K562 (cell line): ENCODE measurements at regions not wholly inside any gene's neighbourhood (a gene's known extent, or its start where the extent isn't known, plus 50 kb on each side); places are given as distances from the start of the nearest gene placed in this dataset.

Experiments used
- ATAC-seq: fragments of 200-7000 bp; cut with Tn5 transposase; 3 replicates; pipeline ENCODE4 v1.9.1; 2020; ENCODE audit warnings: moderate library complexity
- BruUV-seq: library from RNA; stranded (reverse); fragments of 400-500 nt; replicated peaks from 2 replicates; lab custom pipeline; 2021; lab: Mats Ljungman, UMichigan
- CTCF ChIA-PET: fragments of 300-600 bp; formaldehyde crosslinking; extraction: SDS; loops from one replicate; lab custom pipeline; 2021; ENCODE audit warnings: low intra/inter-chr PET ratio; lab: Yijun Ruan, JAX
- POLR2A ChIA-PET: fragments of 300-600, 350-650 bp; sonication (Branson Sonifier 250); formaldehyde crosslinking; extraction: SDS; loops from one replicate; lab custom pipeline; 2021; ENCODE audit warnings: antibody characterized with exemption, inconsistent platforms; lab: Yijun Ruan, JAX
- DNase-seq, 4 experiments: peaks; one replicate each; pipeline versions ENCODE4 v3.0.0 to v3.0.0-alpha.2; 2011 to 2018; ENCODE audit warnings: low spot score in 3 of 4, mixed read lengths in 3 of 4; ENCODE audit errors: extremely low read depth in 1 of 4
- FAIRE-seq: peaks from 2 replicates; lab custom pipeline; 2011; peaks lifted over from hg19 to GRCh38; lab: Jason Lieb, UNC
- H2AFZ ChIP-seq: 2 replicates; pipeline ENCODE4 v1.6.0; 2011; ENCODE audit warnings: low read depth, low read length, control low read depth, inconsistent platforms
- H3K27ac ChIP-seq: fragments of 200-600 bp; 3 replicates; pipeline ENCODE4 v1.8.0; 2011; ENCODE audit warnings: low read depth, mild to moderate bottlenecking, control low read depth, inconsistent platforms, low read length, moderate library complexity, mixed read lengths; ENCODE audit errors: extremely low read depth
- H3K27me3 ChIP-seq, 2 experiments: fragments of 300-600 bp in 1 of 2; 2 replicates in 1 of 2; 3 replicates in 1 of 2; pipeline versions ENCODE4 v1.6.0 to v1.8.0; 2011; ENCODE audit warnings: inconsistent platforms in 2 of 2, low read length in 2 of 2, mild to moderate bottlenecking in 1 of 2, mixed read lengths in 1 of 2, moderate library complexity in 1 of 2; ENCODE audit not compliant: control insufficient read depth in 2 of 2, insufficient read depth in 2 of 2
- H3K36me3 ChIP-seq: fragments of 300-600 bp; 3 replicates; pipeline ENCODE4 v1.8.0; 2011; ENCODE audit warnings: mild to moderate bottlenecking, low read length, inconsistent platforms; ENCODE audit not compliant: control insufficient read depth, insufficient read depth
- H3K4me1 ChIP-seq, 2 experiments: fragments of 200-600 bp in 1 of 2; replicated peaks in 1 of 2; 2 replicates in 1 of 2; 3 replicates in 1 of 2; pipeline versions ENCODE4 v1.5.1 to v1.8.0; 2011; ENCODE audit warnings: inconsistent platforms in 2 of 2, low read length in 2 of 2, mild to moderate bottlenecking in 1 of 2, mixed read lengths in 1 of 2, moderate library complexity in 1 of 2; ENCODE audit not compliant: control insufficient read depth in 2 of 2, insufficient read depth in 2 of 2
- H3K4me2 ChIP-seq: 2 replicates; pipeline ENCODE4 v1.6.1; 2011; ENCODE audit warnings: low read length, control low read depth, inconsistent platforms, mixed read lengths; ENCODE audit not compliant: insufficient read depth
- H3K4me3 ChIP-seq: fragments of 200-600 bp; sonication (generic), shearing (Covaris generic); 2 replicates; pipeline ENCODE4 v1.5.1; 2016; ENCODE audit warnings: control low read depth, inconsistent platforms
- H3K79me2 ChIP-seq: fragments of 200-600 bp; 3 replicates; pipeline ENCODE4 v1.8.0; 2011; ENCODE audit warnings: low read length, inconsistent platforms; ENCODE audit not compliant: control insufficient read depth, insufficient read depth
- H3K9ac ChIP-seq, 2 experiments: 2 replicates each; pipeline versions ENCODE4 v1.6.0 to v1.6.1; 2011; ENCODE audit warnings: low read depth in 2 of 2, low read length in 2 of 2, control low read depth in 1 of 2, inconsistent platforms in 1 of 2, mild to moderate bottlenecking in 1 of 2, mixed read lengths in 1 of 2; ENCODE audit not compliant: insufficient read depth in 1 of 2
- H3K9me1 ChIP-seq: one replicate; pipeline ENCODE4 v1.6.0; 2011; ENCODE audit warnings: inconsistent platforms, mild to moderate bottlenecking, low read length, moderate library complexity; ENCODE audit not compliant: control insufficient read depth, insufficient read depth
- H3K9me3 ChIP-seq: replicated peaks from 2 replicates; pipeline ENCODE4 v1.5.1; 2011; ENCODE audit warnings: low read depth, low read length, inconsistent platforms; ENCODE audit not compliant: control insufficient read depth, insufficient read depth
- H4K20me1 ChIP-seq: replicated peaks from 2 replicates; pipeline ENCODE4 v1.6.1; 2011; ENCODE audit warnings: low read length, inconsistent platforms, mixed read lengths; ENCODE audit not compliant: control insufficient read depth, insufficient read depth
- CBFA2T2 ChIP-seq: fragments of 450-650 bp; conservative IDR thresholded peaks from 2 replicates; pipeline ENCODE4 v1.6.1; 2017; ENCODE audit warnings: mild to moderate bottlenecking
- CREB1 ChIP-seq, 2 experiments: sonication (generic) in 1 of 2; formaldehyde crosslinking in 1 of 2; IDR thresholded peaks; 2 replicates each; pipeline versions ENCODE4 v1.6.1 to v1.8.0; 2012 to 2022; ENCODE audit warnings: inconsistent platforms in 1 of 2, mild to moderate bottlenecking in 1 of 2, missing genetic modification reagents in 1 of 2, moderate library complexity in 1 of 2
- HCFC1 ChIP-seq: IDR thresholded peaks from 2 replicates; pipeline ENCODE4 v1.6.1; 2012; ENCODE audit warnings: low read depth, low read length, improper control_type of control experiment
- NFYB ChIP-seq: IDR thresholded peaks from 2 replicates; pipeline ENCODE4 v1.6.1; 2011; ENCODE audit warnings: mild to moderate bottlenecking, moderate library complexity; ENCODE audit not compliant: insufficient read length; ENCODE audit errors: extremely low read depth
- RAD51 ChIP-seq: fragments of 450-650 bp; IDR thresholded peaks from 2 replicates; pipeline ENCODE4 v1.7.1; 2016; ENCODE audit warnings: low read depth, mild to moderate bottlenecking, borderline replicate concordance
- TAL1 ChIP-seq: fragments of 450-650 bp; IDR thresholded peaks from 2 replicates; pipeline ENCODE4 v1.6.1; 2016; ENCODE audit warnings: mild to moderate bottlenecking
- TFE3 ChIP-seq: fragments of 450-650 bp; formaldehyde crosslinking; IDR thresholded peaks from 2 replicates; pipeline ENCODE4 v1.4.0; 2020; ENCODE audit warnings: mild to moderate bottlenecking, mixed read lengths
- TOE1 ChIP-seq, 2 experiments: fragments of 450-650 bp in 1 of 2; sonication (generic) in 1 of 2; formaldehyde crosslinking in 1 of 2; IDR thresholded peaks; 2 replicates each; pipeline versions ENCODE4 v1.7.1 to v1.8.0; 2016 to 2022; ENCODE audit warnings: borderline replicate concordance in 2 of 2, mild to moderate bottlenecking in 2 of 2, antibody characterized with exemption in 1 of 2, inconsistent platforms in 1 of 2, low read depth in 1 of 2, missing genetic modification reagents in 1 of 2, moderate library complexity in 1 of 2
- USF2 ChIP-seq: sonication (generic); formaldehyde crosslinking; IDR thresholded peaks from 2 replicates; pipeline ENCODE4 v1.5.0; 2020; ENCODE audit warnings: missing genetic modification reagents
- WGBS: fragments of 100-300 bp; shearing (Covaris generic); methylation state at CpG from one replicate; pipeline ENCODE4 v1.1.6; 2016; ENCODE audit warnings: low coverage, mixed read lengths; ENCODE audit not compliant: insufficient coverage; ENCODE audit errors: missing lambda C conversion rate; 5-methylcytosine and 5-hydroxymethylcytosine counted together
- in situ Hi-C: fragments of 300-500 bp; cut with MboI; formaldehyde crosslinking; loops from 4 replicates; pipeline ENCODE4 v1.15.0; 2018; ENCODE audit warnings: inconsistent platforms, mixed read lengths
- intact Hi-C: fragments of 100-400 bp; cut with micrococcal nuclease; formaldehyde crosslinking; loops from 2 replicates; pipeline ENCODE4 v1.14.2; 2022

- Histone ChIP-seq H3K79me2 (no peaks in the 10 kb centered on the region), H3K27ac (no peak overlapping the region), H4K20me1 (no peaks in the 10 kb centered on the region), H2AFZ (no peak overlapping the region), H3K36me3 (no peaks in the 10 kb centered on the region), H3K9me3 (no peaks in the 10 kb centered on the region), H3K4me1 (no peaks in the 10 kb centered on the region), H3K4me3 (no peak overlapping the region), H3K9me1 (no peaks in the 10 kb centered on the region), H3K4me2 (no peak overlapping the region), H3K9ac (no peak overlapping the region), H3K27me3 (no peaks in the 10 kb centered on the region)
- FAIRE-seq (no peak), ATAC-seq (peak; percentile 64; the same call in 1 of the 3 replicates), DNase-seq (peak in 3 of 4 experiments; percentile 5 to 10 (median 9))
- in situ Hi-C loops = no loop called here
- BruUV-seq = no TSS peak
- ChIA-PET POLR2A (no interaction called here), CTCF (no interaction called here)
- intact Hi-C loops = no loop called here
- peak; percentile 63; the same call in 1 of the 2 replicates for TF ChIP-seq TOE1 (IDR thresholded peaks at IDR 0.05; ENCODE audit: borderline replicate concordance)
- no peak for TF ChIP-seq TOE1 (CRISPR knock-in tag; IDR thresholded peaks at IDR 0.05; ENCODE audit: borderline replicate concordance, low read depth)
- peak; percentile 59 for TF ChIP-seq TFE3 (CRISPR knock-in tag)
- peak; percentile 52 for TF ChIP-seq HCFC1
- no peak for TF ChIP-seq TAL1
- peak; percentile 54; the same call in 1 of the 2 replicates for TF ChIP-seq RAD51
- TF ChIP-seq NFYB = peak; percentile 24
- peak; percentile 75 for TF ChIP-seq USF2 (CRISPR knock-in tag)
- no peak for TF ChIP-seq CBFA2T2
- TF ChIP-seq CREB1 (IDR thresholded peaks at IDR 0.05) = no peak
- no peak for TF ChIP-seq CREB1 (CRISPR knock-in tag; IDR thresholded peaks at IDR 0.05)
- 0% methylated on average over 3 of the region's 3 CpGs for WGBS
Measured at GRCh38 chr13:47696674-47697073, 304.4 kb downstream of the SUCLA2 start.
